HG02798 (cell line): ENCODE measurements at regions not wholly inside any gene's neighbourhood (a gene's known extent, or its start where the extent isn't known, plus 50 kb on each side); places are given as distances from the start of the nearest gene placed in this dataset.
"Not testable (repeated sequence)": the region's sequence is repeated elsewhere in the genome, so short reads cannot be mapped to it uniquely, and the experiment has no call there.

Source experiments
- ATAC-seq: cut with Tn5 transposase; IDR thresholded peaks from one replicate; pipeline ENCODE4 v1.9.1; 2021; ENCODE audit warnings: mild to moderate bottlenecking; ENCODE audit not compliant: unreplicated experiment, poor library complexity

DNA sequence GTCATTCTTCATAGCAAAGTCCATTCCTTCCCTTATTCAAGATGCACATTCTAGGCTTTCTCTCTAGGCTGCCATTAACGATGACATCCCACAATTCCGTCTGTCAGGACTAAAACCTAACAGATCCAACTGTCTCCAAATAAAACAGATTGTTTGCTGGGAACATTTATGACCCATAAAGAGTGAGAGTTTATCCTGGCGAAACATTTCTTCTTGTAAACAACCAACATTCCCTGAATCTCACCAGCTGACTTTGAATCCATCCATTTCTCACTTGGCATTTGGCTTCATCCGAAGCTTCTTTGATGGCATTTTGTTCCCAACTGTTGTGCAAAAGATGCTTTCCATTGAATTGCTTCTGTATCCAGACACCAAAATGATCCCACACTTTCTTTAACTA, 93.1 kb downstream of the OLIG3 start:
- ATAC-seq = no peak

DNA sequence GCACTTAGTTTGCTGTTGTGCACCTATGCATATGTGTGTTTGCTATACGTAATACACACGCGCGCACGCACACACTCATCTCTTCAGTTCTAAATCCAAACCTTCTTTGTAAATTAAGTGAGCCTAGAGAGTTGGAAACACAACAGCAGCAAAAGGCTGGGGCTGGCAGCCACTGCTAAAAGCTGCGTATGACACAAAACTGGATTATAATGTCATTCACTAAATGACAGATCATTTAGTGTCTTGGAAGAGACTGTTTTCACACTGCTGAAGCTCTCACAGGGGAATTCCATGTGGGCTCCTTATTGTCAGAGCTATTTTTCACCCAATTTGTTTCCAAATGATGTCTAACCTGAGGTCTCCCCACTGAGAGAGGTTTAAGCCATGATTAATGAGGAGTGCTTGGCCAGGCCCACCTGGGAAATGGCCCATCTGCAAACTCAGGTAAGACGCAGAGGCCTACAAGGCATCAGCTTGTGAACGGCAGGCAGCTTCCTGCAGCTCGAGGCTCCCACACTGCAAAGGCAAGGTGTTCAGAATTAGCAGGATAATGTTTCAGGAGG, 94.2 kb downstream of the OLIG3 start:
- ATAC-seq = no peak

- no peak for ATAC-seq
Measured at GRCh38 chr6:137395316-137395715, 98.9 kb downstream of the OLIG3 start.

DNA sequence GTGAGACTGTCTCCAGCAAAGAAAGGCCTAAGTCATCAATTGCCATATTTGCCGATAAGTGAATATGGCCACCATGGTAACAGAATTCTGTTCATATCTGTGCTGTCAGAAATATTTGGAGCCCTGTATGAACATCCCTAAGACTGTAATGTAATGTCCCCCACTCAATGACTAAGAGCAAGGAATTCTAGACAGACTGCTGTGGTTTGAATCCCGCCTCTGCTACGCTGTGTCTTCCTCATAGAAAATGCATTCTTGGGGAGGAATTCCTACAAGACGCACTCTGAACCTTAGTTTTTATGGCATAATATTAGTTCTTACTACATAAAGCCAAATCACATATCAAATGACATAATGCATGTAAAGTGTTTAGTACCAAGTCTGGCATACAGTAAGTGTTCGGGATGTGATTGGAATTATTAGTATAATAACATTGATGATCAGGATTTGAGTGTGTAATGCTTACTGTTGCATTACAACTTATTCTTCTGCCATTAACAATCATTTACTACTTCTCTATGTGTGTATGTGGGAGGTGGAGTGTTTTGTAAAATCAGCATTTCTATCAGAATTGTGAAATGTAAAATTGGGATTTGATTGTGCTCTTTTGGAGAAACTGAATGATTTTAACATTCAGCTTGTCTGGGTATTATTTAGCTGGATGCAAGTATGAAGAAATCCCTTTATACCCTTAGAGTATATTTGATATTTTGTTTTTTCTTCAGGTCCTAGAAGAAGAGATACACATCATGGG, 103.0 kb downstream of the OLIG3 start:
- ATAC-seq = no peak

DNA sequence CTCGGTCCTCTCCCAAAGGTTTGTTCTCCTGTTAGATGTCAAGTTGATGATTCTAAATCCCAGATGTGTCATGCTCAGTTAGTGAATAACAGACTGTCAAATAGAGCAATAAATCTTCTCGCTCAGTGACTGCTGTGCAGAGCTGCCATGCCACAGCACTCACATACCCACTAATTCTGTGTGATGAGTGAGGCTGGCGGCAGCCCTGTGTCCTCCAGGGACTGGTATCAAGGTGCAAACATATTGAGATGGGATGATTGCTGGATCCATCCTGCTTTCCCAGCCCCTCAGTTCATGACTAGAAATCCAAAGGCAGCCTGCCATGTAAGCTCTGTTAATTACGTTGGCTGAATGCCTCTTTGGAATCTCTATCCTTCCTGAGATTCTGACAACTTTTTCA, 103.9 kb downstream of the OLIG3 start:
- ATAC-seq = no peak

DNA sequence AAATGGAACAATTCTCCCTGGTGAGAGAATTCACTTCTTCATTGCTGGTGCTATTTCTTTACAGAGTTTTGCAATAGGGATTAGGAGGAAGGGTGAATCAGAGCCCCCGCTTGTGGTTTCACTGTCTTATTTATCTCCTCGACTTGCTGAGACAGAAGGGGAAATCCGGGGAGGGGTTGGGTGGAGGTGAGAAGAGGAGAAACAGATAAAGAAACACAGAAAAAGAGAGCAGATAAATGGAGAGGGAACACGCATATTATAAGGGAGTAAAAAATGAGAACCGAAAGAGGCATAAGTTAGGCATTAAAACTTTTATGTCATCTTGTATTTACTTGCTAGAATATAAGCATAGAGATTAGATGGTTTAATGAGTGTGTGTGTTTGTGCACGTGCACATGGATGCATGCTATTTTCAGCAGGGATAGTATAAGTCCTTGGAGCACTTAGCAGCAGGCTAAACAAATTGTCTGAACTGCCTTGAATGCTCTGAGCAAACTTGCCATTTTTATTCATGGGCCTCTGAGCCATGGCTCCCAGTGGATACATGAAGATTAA, 105.0 kb downstream of the OLIG3 start:
- ATAC-seq = peak; percentile 65

- ATAC-seq = no peak
Measured at GRCh38 chr6:137387096-137387764, 107.0 kb downstream of the OLIG3 start.

- not testable (repeated sequence) for ATAC-seq
Measured at GRCh38 chr6:137383287-137383686, 110.9 kb downstream of the OLIG3 start.

DNA sequence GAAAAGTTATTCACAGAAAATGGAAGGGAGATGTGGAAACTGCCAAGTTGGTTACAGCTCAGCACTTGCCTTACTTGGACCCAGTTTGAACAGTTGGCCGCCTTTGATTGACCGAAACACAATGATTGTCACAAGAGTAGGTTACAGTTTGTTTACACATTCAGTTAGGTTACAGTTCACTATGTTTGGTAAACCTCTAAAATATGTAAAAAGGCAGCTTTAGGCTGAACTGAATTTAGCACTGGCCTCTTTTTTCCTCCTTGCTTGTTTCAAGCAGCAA, 116.2 kb downstream of the OLIG3 start:
- ATAC-seq = no peak

DNA sequence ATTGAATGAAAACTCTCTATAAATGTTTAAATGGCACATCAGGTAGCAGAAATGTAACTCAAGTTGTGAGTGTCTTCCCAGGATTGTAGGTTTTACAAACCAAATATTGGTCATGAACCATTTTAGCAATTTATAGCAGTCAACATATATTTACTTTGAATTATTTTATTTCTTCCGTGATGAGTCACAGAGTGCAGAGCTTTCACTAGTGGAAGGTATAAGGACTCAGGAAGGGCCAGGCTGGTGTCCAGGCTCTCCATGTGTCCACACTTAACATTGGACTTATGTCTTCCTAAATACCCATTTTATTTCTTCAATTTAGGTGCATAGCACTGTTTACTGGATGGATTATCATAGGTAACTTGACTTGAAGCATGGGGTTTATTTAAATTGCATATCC, 120.9 kb downstream of the OLIG3 start:
- no peak for ATAC-seq

GRCh38 chr6:137372532-137372931, 121.7 kb downstream of the OLIG3 start:
- ATAC-seq = no peak

GRCh38 chr6:137371634-137372016, 122.6 kb downstream of the OLIG3 start:
- ATAC-seq = no peak

DNA sequence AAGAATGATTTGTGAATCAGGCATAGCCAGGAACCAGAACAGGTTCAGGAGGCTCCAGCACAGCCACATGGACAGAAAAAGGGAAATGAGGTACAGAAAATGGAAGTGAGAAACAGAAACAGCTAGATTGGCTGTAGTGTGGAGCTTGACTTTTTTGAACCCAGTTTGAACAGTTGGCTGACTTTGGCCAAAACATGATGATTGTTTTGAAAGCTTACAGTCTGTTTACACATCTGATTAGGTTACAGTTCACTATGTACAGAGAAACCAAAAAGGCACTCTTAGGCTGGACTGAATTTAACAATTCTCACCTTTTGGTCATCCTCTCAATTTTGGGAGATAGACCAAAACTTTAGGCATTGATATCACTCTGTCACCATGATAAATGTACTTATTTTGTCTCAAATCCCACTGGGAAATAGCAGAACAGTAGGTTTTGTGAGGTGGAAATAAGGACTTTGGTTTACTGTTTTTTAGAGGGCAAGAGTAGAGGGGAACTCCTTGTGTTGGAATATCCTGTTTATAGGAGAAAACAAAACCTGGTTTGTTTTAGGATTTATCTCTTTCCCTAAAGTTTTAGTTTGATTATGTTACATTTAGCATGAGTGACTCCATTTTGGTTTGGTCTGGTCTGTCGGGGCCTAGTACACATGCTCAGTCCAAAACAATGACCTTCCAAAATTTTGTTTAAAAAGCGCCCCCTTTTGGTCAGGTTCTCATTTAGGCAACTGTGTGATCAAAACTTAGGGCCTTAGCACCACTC, 123.1 kb downstream of the OLIG3 start:
- peak; percentile 71 for ATAC-seq

DNA sequence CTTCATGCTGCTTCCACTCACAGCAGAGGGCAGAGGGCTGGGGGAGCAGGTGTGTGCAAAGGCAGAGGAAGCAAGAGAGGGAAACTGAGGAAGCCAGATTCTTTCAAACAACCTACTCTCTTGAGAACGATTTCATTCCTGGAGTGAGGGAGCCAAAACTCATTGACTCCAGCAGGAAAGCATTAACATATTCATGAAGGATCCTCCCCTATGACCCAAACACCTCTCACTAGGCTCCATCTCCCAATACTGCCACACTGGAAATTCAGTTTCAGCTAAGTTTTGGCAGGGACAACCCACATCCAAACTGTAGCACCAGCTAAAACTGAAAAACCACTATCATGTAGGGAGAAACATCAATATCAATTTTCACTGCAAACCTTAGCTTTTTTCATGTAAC, 125.1 kb downstream of the OLIG3 start:
- ATAC-seq = no peak

GRCh38 chr6:137365707-137366437, 128.3 kb downstream of the OLIG3 start:
- no peak for ATAC-seq

- ATAC-seq = no peak
Measured at GRCh38 chr6:137363805-137364138, 130.4 kb downstream of the OLIG3 start.

DNA sequence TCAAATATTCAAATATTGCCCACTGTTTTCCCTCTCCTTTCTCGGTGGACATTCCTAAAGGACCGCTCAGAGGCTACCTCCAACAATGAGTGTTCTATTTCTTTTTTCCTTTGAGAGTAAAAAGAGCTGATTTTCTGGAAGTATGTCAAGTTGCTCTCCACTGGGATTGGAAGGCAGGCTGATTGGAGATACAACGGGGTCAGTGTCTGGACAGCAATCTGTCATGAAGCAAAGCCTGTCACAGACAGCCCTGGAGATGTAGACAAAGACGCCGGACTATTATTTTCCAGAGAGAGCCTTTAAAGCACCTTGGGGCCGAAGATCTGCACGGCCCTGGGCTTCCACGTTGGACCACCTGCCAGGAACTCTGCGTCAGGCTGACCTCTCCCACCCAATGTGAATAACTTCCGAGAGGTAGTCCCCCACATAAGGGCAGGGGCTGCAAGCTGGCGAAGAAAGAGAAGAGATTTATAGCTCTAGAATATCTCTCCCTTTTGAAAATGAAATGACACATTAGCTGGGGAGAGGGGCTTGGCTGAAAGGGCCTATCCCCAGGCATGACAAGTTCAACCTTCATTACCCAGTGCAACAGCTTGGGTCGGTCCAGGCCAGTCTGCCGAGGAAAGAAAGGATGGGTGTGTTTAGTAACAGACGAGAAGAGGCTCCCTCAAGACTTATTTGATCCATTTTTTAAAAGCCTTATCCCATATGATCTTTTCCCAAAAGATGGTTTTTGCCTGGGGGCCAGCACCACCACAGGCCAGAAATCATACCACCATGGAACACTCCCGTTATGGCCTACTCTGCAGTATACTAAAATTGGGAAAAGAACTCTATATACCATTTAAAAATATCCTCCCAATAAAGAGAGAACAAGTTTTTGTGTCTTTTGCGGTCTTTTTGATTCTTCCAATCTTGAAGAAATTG, 131.1 kb downstream of the OLIG3 start:
- ATAC-seq = no peak

- no peak for ATAC-seq
Measured at GRCh38 chr6:137361701-137362100, 132.5 kb downstream of the OLIG3 start.

DNA sequence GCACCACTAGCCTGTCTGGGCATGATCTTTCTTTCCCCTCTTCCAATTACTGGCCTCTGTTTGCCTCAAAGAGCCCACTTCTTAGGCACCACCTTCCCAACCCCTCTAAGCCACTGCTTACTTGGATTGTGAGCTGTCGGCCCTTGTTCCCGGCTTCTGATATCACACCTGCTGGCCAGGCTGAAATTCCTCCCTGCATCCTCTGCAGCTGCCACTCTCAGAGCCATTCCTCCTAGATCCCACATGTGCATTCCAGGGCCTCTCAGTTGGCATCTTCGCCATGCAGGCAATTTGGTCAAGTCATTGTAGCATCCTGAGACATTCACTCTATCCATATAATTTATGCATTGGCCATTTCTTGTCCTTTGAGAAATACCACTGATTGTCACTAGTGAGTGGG, 135.9 kb downstream of the OLIG3 start:
- no peak for ATAC-seq

DNA sequence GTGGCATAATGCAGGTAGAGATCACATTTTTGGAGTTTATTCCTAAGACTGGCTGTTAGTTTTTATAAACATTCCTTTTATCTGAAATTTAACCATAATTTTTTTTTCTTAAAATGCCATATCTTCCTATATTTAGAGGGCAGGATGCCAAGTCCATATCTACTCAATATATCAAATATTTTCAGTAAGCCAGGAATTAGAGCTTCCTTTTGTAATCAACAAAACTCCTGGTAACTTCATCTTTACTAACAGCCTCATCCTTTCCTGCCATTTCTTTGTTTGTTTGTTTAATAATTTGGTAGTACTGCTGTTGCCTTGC, 136.3 kb downstream of the OLIG3 start:
- ATAC-seq = no peak
